ENCODE measurements at regions not wholly inside any gene's neighbourhood (a gene's known extent, or its start where the extent isn't known, plus 50 kb on each side); places are given as distances from the start of the nearest gene placed in this dataset.

GRCh38 chr1:228814176-228814575 lies 78.9 kb downstream of the RHOU start:
- TF ChIP-seq POLR2A (IDR thresholded peaks at IDR 0.05): no peak
- TF ChIP-seq CTCF (IDR thresholded peaks at IDR 0.05): no peak

All from Peyer's patch (tissue), 4 donors.